Psoas muscle (tissue), 7 donors: ENCODE measurements at regions not wholly inside any gene's neighbourhood (a gene's known extent, or its start where the extent isn't known, plus 50 kb on each side); places are given as distances from the start of the nearest gene placed in this dataset.

Experiments
- ATAC-seq, 4 donors: fragments of 200-7000 bp; cut with Tn5 transposase; one replicate each; pipeline ENCODE4 v1.9.1; 2020; ENCODE audit warnings: moderate library complexity in 3 of 4, mild to moderate bottlenecking in 2 of 4
- DNase-seq, 2 donors: peaks; one replicate each; pipeline ENCODE4 v3.0.0-alpha.2; 2020
- H3K27ac ChIP-seq: fragments of 200-600 bp; one replicate; pipeline ENCODE4 v1.8.0; 2022
- H3K27me3 ChIP-seq, 3 donors: fragments of 200-600 bp in 1 of 3; one replicate each; pipeline versions ENCODE4 v1.6.1 to v1.8.0; 2013 to 2022; ENCODE audit warnings: low read length in 2 of 3, mild to moderate bottlenecking in 2 of 3, moderate library complexity in 1 of 3; ENCODE audit not compliant: insufficient read depth in 3 of 3
- H3K36me3 ChIP-seq, 2 donors: fragments of 200-600 bp in 1 of 2; one replicate each; pipeline versions ENCODE4 v1.6.1 to v1.8.0; 2013 to 2022; ENCODE audit warnings: low read depth in 1 of 2, mild to moderate bottlenecking in 1 of 2, moderate library complexity in 1 of 2; ENCODE audit not compliant: insufficient read depth in 1 of 2
- H3K4me1 ChIP-seq: fragments of 200-600 bp; one replicate; pipeline ENCODE4 v1.8.0; 2022
- H3K4me3 ChIP-seq: fragments of 200-600 bp; one replicate; pipeline ENCODE4 v1.8.0; 2022; ENCODE audit warnings: mild to moderate bottlenecking
- H3K9me3 ChIP-seq: fragments of 200-600 bp; one replicate; pipeline ENCODE4 v1.8.0; 2022
- WGBS, 3 donors: extraction: QIAGEN DNeasy Blood & Tissue Kit; methylation state at CpG; one replicate each; pipeline versions ENCODE4 v1.1.6 to v1.1.7; 2013; 5-methylcytosine and 5-hydroxymethylcytosine counted together
- intact Hi-C, 2 donors: fragments of 100-400 bp; cut with DNase I; formaldehyde crosslinking; loops; one replicate each; pipeline versions ENCODE4 v1.11.0 to v1.14.2; 2022
- TF ChIP-seq, protein P1 (sequence below): fragments of 200-600 bp; IDR thresholded peaks from one replicate; pipeline ENCODE4 v1.8.0; 2022; ENCODE audit warnings: antibody characterized with exemption
- donor health status: healthy with polysubstance abuse.
- donor health status: DM: no; HTN: no; CAD: no; lungs with moderate emphysema.
- donor health status: Bipolar disorder and iron deficiency.
- donor health status: healthy.
- donor health status: DM: yes; HTN: yes; CAD: no.
- donor health status: DM: no; HTN: no; CAD: no.
- donor health status: DM: yes; HTN: yes; CAD: no.

DNA sequence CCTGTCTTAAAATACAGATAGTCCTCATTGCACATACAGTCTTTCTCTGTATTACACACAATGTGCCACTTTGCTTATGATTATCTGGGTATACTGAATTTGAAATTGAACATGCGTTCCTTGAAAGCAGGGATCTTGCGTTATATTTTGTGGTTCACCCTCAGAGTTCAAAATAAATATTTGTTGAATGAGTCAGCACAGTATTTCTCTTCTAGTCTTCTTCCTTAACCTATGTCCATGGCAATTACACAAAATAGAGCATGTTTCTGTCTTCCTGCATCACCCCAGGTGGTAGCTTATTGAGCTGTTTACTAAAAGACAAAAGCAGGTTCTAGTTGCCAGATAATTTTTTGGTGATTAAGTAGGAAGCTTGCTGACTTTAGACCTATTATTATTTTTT is 272.9 kb upstream of the FERMT1 start:
- no peaks in the 10 kb centered on the region for H3K36me3 ChIP-seq
- H3K4me1 ChIP-seq = no peaks in the 10 kb centered on the region
- no peak overlapping the region for H3K4me3 ChIP-seq
- ATAC-seq (no peak), DNase-seq (no peak)
- TF ChIP-seq, protein P1, sequence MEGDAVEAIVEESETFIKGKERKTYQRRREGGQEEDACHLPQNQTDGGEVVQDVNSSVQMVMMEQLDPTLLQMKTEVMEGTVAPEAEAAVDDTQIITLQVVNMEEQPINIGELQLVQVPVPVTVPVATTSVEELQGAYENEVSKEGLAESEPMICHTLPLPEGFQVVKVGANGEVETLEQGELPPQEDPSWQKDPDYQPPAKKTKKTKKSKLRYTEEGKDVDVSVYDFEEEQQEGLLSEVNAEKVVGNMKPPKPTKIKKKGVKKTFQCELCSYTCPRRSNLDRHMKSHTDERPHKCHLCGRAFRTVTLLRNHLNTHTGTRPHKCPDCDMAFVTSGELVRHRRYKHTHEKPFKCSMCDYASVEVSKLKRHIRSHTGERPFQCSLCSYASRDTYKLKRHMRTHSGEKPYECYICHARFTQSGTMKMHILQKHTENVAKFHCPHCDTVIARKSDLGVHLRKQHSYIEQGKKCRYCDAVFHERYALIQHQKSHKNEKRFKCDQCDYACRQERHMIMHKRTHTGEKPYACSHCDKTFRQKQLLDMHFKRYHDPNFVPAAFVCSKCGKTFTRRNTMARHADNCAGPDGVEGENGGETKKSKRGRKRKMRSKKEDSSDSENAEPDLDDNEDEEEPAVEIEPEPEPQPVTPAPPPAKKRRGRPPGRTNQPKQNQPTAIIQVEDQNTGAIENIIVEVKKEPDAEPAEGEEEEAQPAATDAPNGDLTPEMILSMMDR = no peak
- H3K27me3 ChIP-seq = no peaks in the 10 kb centered on the region
- intact Hi-C loops = loop anchor here in 1 of 2 donors (10.0 kb wide), 1 partner anchor 59 kb away; no protein-coding TSS in a partner anchor
- WGBS, 3 donors = 0 to 58% (median 50%) methylated on average over 2 of the region's 2 CpGs
- H3K9me3 ChIP-seq = no peaks in the 10 kb centered on the region
- H3K27ac ChIP-seq = no peak overlapping the region

DNA sequence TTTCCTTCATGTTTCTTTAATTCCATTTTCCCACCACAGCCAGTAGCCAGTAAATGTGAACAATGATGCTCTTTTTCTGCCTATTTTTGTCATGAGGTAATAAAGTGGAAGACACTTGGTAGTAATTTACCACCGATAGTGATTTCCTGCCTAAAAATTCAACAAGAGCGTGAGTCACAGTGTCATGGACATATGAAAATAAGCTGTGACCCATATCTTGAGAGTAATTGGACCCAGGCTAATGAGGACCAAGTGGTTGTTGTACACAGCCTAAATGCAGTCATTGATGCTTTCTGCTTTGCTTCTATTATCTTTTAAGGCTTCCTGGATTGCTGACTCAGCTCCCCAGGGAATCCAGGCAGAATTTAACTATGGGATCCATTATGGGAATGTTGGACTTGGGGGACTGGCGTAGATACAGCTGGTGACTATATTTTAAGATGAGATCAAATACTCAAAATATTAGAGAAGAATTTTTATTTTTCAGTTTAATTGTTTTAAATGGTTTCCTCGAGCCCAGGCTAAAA is 265.9 kb upstream of the FERMT1 start:
- TF ChIP-seq, protein P1 = no peak
- DNase-seq (no peak), ATAC-seq (no peak)
- Histone ChIP-seq H3K27me3 (no peaks in the 10 kb centered on the region), H3K9me3 (no peaks in the 10 kb centered on the region), H3K27ac (no peak overlapping the region), H3K4me3 (no peak overlapping the region), H3K36me3 (no peaks in the 10 kb centered on the region), H3K4me1 (no peaks in the 10 kb centered on the region)
- 42 to 54% (median 45%) methylated on average over 4 of the region's 4 CpGs for WGBS, 3 donors
- intact Hi-C loops = no loop called here

DNA sequence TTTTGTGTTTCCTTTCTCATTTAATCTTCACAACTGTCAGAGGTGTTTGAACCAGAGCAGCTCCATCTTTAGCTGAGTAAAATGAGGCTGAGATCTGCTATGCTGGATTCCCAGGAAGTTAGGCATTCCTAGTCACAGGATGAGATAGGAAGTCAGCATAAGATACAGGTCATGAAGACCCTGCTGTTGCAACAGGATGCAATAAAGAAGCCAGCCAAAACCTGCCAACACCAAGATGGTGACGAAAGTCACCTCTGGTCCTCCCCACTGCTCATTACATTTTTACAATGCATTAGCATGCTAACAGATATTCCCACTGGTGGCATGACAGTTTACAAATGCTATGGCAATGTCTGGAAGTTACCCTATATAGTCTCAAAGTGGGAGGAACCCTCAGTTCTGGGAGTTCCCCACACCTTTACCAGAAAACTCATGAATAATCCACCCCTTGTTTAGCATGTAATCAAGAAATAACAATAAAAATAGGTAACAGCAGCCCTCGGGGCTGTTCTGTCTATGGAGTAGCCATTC is 262.2 kb upstream of the FERMT1 start:
- Histone ChIP-seq H3K9me3 (no peaks in the 10 kb centered on the region), H3K4me1 (no peaks in the 10 kb centered on the region), H3K36me3 (no peaks in the 10 kb centered on the region), H3K27me3 (no peaks in the 10 kb centered on the region), H3K4me3 (no peak overlapping the region), H3K27ac (no peak overlapping the region)
- DNase-seq = no peak
- TF ChIP-seq, protein P1 = no peak
- intact Hi-C loops = no loop called here
- ATAC-seq = no peak
- WGBS, 3 donors = 68 to 81% (median 75%) methylated on average over 2 of the region's 2 CpGs

DNA sequence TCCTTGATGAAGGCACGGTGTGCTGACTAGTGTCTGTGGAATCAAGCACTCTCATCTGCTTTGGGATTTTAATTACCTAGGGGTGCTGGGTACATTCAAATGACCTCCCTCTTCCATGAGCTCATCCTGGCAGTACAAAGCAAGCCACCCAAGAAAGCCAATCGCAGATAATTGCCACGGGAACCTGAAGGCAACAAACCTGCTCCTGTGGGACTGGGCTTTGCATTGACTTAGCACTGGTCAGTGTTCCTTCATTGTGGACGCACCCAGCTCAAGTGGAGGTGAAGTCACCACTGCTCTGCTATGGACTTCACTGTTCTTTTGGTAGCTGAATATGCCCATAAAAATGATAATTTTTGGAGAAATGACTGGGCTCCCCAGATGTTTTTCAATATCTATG is 261.6 kb upstream of the FERMT1 start:
- WGBS, 3 donors = 58 to 70% (median 67%) methylated on average over 4 of the region's 4 CpGs
- DNase-seq = no peak
- H3K4me1 ChIP-seq = no peaks in the 10 kb centered on the region
- TF ChIP-seq, protein P1 = no peak
- no peak overlapping the region for H3K4me3 ChIP-seq
- no peaks in the 10 kb centered on the region for H3K36me3 ChIP-seq
- ATAC-seq = no peak
- H3K27ac ChIP-seq = no peak overlapping the region
- no peaks in the 10 kb centered on the region for H3K27me3 ChIP-seq
- intact Hi-C loops = no loop called here
- no peaks in the 10 kb centered on the region for H3K9me3 ChIP-seq

DNA sequence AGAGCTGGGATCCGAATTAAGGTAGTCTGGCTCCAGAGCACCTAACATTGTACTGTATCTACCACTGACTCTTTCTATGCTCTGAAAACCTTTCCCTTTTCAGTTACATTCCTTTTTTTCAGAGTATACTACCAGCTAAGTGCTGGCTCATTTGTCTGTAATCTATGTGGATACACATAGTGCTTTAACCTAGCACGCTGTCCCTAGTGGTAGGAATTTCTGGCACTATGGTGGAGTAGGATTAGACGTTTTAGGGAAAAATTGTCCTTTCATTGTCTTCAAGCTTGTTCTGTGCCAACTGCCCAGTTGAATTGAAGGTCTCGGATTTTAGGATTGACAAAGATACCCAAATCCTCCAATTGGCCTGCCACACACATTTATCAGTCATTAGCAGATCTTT is 259.1 kb upstream of the FERMT1 start:
- 44 to 46% (median 46%) methylated on average over 4 of the region's 4 CpGs for WGBS, 3 donors
- Histone ChIP-seq H3K27me3 (no peaks in the 10 kb centered on the region), H3K4me3 (no peak overlapping the region), H3K27ac (no peak overlapping the region), H3K36me3 (no peaks in the 10 kb centered on the region), H3K4me1 (no peaks in the 10 kb centered on the region), H3K9me3 (no peaks in the 10 kb centered on the region)
- DNase-seq (no peak), ATAC-seq (no peak)
- intact Hi-C loops = no loop called here
- TF ChIP-seq, protein P1 = no peak
